Spleen (tissue), 11 donors: ENCODE measurements at regions not wholly inside any gene's neighbourhood (a gene's known extent, or its start where the extent isn't known, plus 50 kb on each side); places are given as distances from the start of the nearest gene placed in this dataset.

Experiments
- DNase-seq: peaks from one replicate; pipeline ENCODE4 v3.0.0-alpha.2; 2020
- H3K27ac ChIP-seq, 8 donors: fragments of 200-600 bp; sonication (generic) in 7 of 8; 1 replicate in 4 of 8; 2 replicates in 4 of 8; pipeline versions ENCODE4 v1.5.0 to v1.8.0; 2016 to 2021; ENCODE audit warnings: inconsistent platforms in 4 of 8, mild to moderate bottlenecking in 4 of 8, moderate library complexity in 1 of 8
- H3K27me3 ChIP-seq, 7 donors: fragments of 200-600 bp; sonication (generic) in 6 of 7; replicated peaks in 1 of 7; 1 replicate in 4 of 7; 2 replicates in 3 of 7; pipeline versions ENCODE4 v1.5.0 to v1.8.0; 2016 to 2021; ENCODE audit warnings: inconsistent platforms in 3 of 7, mild to moderate bottlenecking in 1 of 7
- H3K36me3 ChIP-seq, 6 donors: fragments of 200-600 bp; sonication (generic) in 5 of 6; 1 replicate in 4 of 6; 2 replicates in 2 of 6; pipeline versions ENCODE4 v1.5.0 to v1.8.0; 2016 to 2021; ENCODE audit warnings: inconsistent platforms in 2 of 6
- H3K4me1 ChIP-seq, 6 donors: fragments of 200-600 bp; sonication (generic) in 5 of 6; 1 replicate in 3 of 6; 2 replicates in 3 of 6; pipeline versions ENCODE4 v1.5.0 to v1.8.0; 2016 to 2021; ENCODE audit warnings: inconsistent platforms in 3 of 6
- H3K4me3 ChIP-seq, 8 donors: fragments of 200-600 bp; sonication (generic) in 7 of 8; 1 replicate in 4 of 8; 2 replicates in 4 of 8; pipeline versions ENCODE4 v1.5.0 to v1.8.0; 2016 to 2021; ENCODE audit warnings: inconsistent platforms in 4 of 8, mild to moderate bottlenecking in 4 of 8, moderate library complexity in 2 of 8
- H3K9me3 ChIP-seq, 8 donors: fragments of 200-600 bp; sonication (generic) in 7 of 8; 1 replicate in 4 of 8; 2 replicates in 4 of 8; pipeline versions ENCODE4 v1.5.0 to v1.8.0; 2016 to 2021; ENCODE audit warnings: inconsistent platforms in 4 of 8
- CTCF ChIP-seq, 11 experiments: fragments of 200-600 bp in 7 of 11; fragments of 450-650 bp in 4 of 11; sonication (generic) in 4 of 11; IDR thresholded peaks in 8 of 11; conservative IDR thresholded peaks in 3 of 11; 1 replicate in 7 of 11; 2 replicates in 4 of 11; pipeline versions ENCODE4 v1.4.0 to v1.8.0; 2016 to 2021; ENCODE audit warnings: antibody characterized with exemption in 11 of 11, inconsistent platforms in 4 of 11, mild to moderate bottlenecking in 1 of 11
- POLR2A ChIP-seq, 3 donors: fragments of 450-650 bp; IDR thresholded peaks; one replicate each; pipeline ENCODE4 v1.5.1; 2017; ENCODE audit warnings: antibody characterized with exemption in 3 of 3, mild to moderate bottlenecking in 1 of 3
- POLR2AphosphoS5 ChIP-seq, 3 donors: sonication (generic); formaldehyde crosslinking; IDR thresholded peaks; one replicate each; pipeline ENCODE4 v1.5.1; 2017; ENCODE audit warnings: antibody characterized with exemption in 3 of 3
- WGBS, 5 donors: extraction: QIAGEN DNeasy Blood & Tissue Kit in 3 of 5; methylation state at CpG; one replicate each; pipeline versions ENCODE4 v1.1.5 to v1.1.7; 2013 to 2018; 5-methylcytosine and 5-hydroxymethylcytosine counted together
- intact Hi-C: fragments of 100-400 bp; cut with DNase I; formaldehyde crosslinking; loops from one replicate; pipeline ENCODE4 v1.15.0; 2023; ENCODE audit warnings: low total_unique reads
- donor health status: healthy with polysubstance abuse.
- donor health status: DM: no; HTN: no; CAD: no; lungs with moderate emphysema.
- donor health status: DM: no; HTN: no; CAD: no.
- donor health status: Bipolar disorder and iron deficiency.
- donor health status: healthy.
- donor health status: DM: no; HTN: no; CAD: no.
- donor health status: DM: yes; HTN: yes; CAD: no.

GRCh38 chr1:36536727-36537126, 54.0 kb upstream of the CSF3R start:
- intact Hi-C loops: no loop called here
- Histone ChIP-seq H3K4me3 (no peak overlapping the region), H3K4me1 (no peaks in the 10 kb centered on the region), H3K27me3 (peaks cover 0 to 61% (median 0%) of the 10 kb centered on the region in 7 donors), H3K9me3 (peaks cover 0 to 16% (median 3%) of the 10 kb centered on the region in 8 donors), H3K27ac (no peak overlapping the region), H3K36me3 (no peaks in the 10 kb centered on the region)
- TF ChIP-seq POLR2A (IDR thresholded peaks at IDR 0.05) (no peak), CTCF (IDR thresholded peaks at IDR 0.05 in 8 of 11, conservative IDR thresholded peaks at IDR 0.05 in 3 of 11) (no peak), POLR2AphosphoS5 (IDR thresholded peaks at IDR 0.05) (no peak)
- DNase-seq: no peak
- WGBS, 5 donors: 71 to 92% (median 86%) methylated on average over 1 of the region's 1 CpG

GRCh38 chr1:36534711-36535412, 52.1 kb upstream of the CSF3R start:
- H3K4me3 ChIP-seq: no peak overlapping the region
- H3K4me1 ChIP-seq: no peaks in the 10 kb centered on the region
- intact Hi-C loops: no loop called here
- TF ChIP-seq POLR2A (IDR thresholded peaks at IDR 0.05) (no peak), POLR2AphosphoS5 (IDR thresholded peaks at IDR 0.05) (no peak), CTCF (IDR thresholded peaks at IDR 0.05 in 8 of 11, conservative IDR thresholded peaks at IDR 0.05 in 3 of 11) (no peak)
- WGBS, 5 donors: 75 to 85% (median 76%) methylated on average over 10 to 12 of the region's 12 CpGs
- peaks cover 0 to 65% (median 4%) of the 10 kb centered on the region in 7 donors for H3K27me3 ChIP-seq
- DNase-seq: no peak
- H3K27ac ChIP-seq: no peak overlapping the region
- H3K9me3 ChIP-seq: peaks cover 0 to 16% (median 3%) of the 10 kb centered on the region in 8 donors
- H3K36me3 ChIP-seq: no peaks in the 10 kb centered on the region

GRCh38 chr1:36533897-36534296, 51.2 kb upstream of the CSF3R start:
- Histone ChIP-seq H3K4me3 (no peak overlapping the region), H3K27ac (no peak overlapping the region), H3K9me3 (peaks cover 0 to 16% (median 3%) of the 10 kb centered on the region in 8 donors), H3K27me3 (peaks cover 0 to 65% (median 2%) of the 10 kb centered on the region in 7 donors), H3K36me3 (no peaks in the 10 kb centered on the region), H3K4me1 (no peaks in the 10 kb centered on the region)
- 62 to 85% (median 80%) methylated on average over 4 of the region's 4 CpGs for WGBS, 5 donors
- no peak for DNase-seq
- intact Hi-C loops: no loop called here
- TF ChIP-seq POLR2A (IDR thresholded peaks at IDR 0.05): no peak
- TF ChIP-seq CTCF (IDR thresholded peaks at IDR 0.05 in 8 of 11, conservative IDR thresholded peaks at IDR 0.05 in 3 of 11): no peak
- no peak for TF ChIP-seq POLR2AphosphoS5 (IDR thresholded peaks at IDR 0.05)

GRCh38 chr1:36532810-36533401, 50.2 kb upstream of the CSF3R start:
- H3K4me3 ChIP-seq: no peak overlapping the region
- no peaks in the 10 kb centered on the region for H3K36me3 ChIP-seq
- TF ChIP-seq CTCF (IDR thresholded peaks at IDR 0.05 in 8 of 11, conservative IDR thresholded peaks at IDR 0.05 in 3 of 11): no peak
- no peak for TF ChIP-seq POLR2AphosphoS5 (IDR thresholded peaks at IDR 0.05)
- TF ChIP-seq POLR2A (IDR thresholded peaks at IDR 0.05): no peak
- peaks cover 0 to 16% (median 3%) of the 10 kb centered on the region in 8 donors for H3K9me3 ChIP-seq
- intact Hi-C loops: no loop called here
- peaks cover 0 to 55% (median 0%) of the 10 kb centered on the region in 7 donors for H3K27me3 ChIP-seq
- no peak overlapping the region for H3K27ac ChIP-seq
- H3K4me1 ChIP-seq: no peaks in the 10 kb centered on the region
- WGBS, 5 donors: 78 to 92% (median 79%) methylated on average over 3 of the region's 3 CpGs
- DNase-seq: no peak
